Activated naive CD8-positive, alpha-beta T cell treated with anti-CD3 and anti-CD28 coated beads, Interleukin-2, amount 50 U/mL, for 24 hours (primary cell): ENCODE measurements at regions not wholly inside any gene's neighbourhood (a gene's known extent, or its start where the extent isn't known, plus 50 kb on each side); places are given as distances from the start of the nearest gene placed in this dataset.

ENCODE experiments used
- ATAC-seq: fragments of 150-1000 bp; cut with Tn5 transposase; one replicate; pipeline ENCODE4 v1.10.0; 2021
- DNase-seq: peaks from one replicate; pipeline ENCODE4 v3.0.0; 2021
- H3K27ac Mint-ChIP-seq: one replicate; pipeline ENCODE4 v1.8.0; 2021; ENCODE audit warnings: mild to moderate bottlenecking, mixed read lengths
- H3K27me3 Mint-ChIP-seq: one replicate; pipeline ENCODE4 v1.8.0; 2021; ENCODE audit warnings: mixed read lengths
- H3K36me3 Mint-ChIP-seq: one replicate; pipeline ENCODE4 v1.8.0; 2021; ENCODE audit warnings: low read depth, mixed read lengths
- H3K4me1 Mint-ChIP-seq: one replicate; pipeline ENCODE4 v1.8.0; 2021; ENCODE audit warnings: mixed read lengths
- H3K4me3 Mint-ChIP-seq: one replicate; pipeline ENCODE4 v1.8.0; 2021; ENCODE audit warnings: mild to moderate bottlenecking, moderate library complexity, mixed read lengths
- H3K9me3 Mint-ChIP-seq: one replicate; pipeline ENCODE4 v1.8.0; 2021; ENCODE audit warnings: mixed read lengths

DNA sequence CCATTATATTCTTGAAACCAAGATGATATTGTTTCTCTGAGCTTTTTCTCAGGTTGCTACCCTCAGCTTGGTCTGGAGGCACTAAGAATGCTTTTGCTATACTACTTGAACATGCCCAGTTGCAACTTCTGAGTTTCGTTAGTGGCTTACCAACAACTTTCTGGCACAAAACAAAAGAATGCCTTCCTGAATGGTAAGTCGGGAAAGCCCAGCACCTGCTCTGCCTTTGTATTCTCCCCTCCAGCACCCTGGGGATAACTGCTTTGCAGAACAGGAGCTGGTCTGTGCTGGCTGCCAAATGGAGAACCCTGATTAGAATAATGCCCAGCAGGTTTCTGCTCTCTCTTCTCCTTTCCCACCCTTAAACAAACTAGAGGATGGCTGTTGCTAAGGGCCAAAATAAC lies 149.3 kb downstream of the TGFB2 start:
- H3K27me3 Mint-ChIP-seq, result peaks cover 7% of the 10 kb centered on the region
- no peak overlapping the region for H3K27ac Mint-ChIP-seq
- ATAC-seq (no peak), DNase-seq (no peak)
- H3K9me3 Mint-ChIP-seq, result no peaks in the 10 kb centered on the region
- peaks cover 8% of the 10 kb centered on the region for H3K4me1 Mint-ChIP-seq
- no peaks in the 10 kb centered on the region for H3K36me3 Mint-ChIP-seq
- H3K4me3 Mint-ChIP-seq, result no peak overlapping the region

DNA sequence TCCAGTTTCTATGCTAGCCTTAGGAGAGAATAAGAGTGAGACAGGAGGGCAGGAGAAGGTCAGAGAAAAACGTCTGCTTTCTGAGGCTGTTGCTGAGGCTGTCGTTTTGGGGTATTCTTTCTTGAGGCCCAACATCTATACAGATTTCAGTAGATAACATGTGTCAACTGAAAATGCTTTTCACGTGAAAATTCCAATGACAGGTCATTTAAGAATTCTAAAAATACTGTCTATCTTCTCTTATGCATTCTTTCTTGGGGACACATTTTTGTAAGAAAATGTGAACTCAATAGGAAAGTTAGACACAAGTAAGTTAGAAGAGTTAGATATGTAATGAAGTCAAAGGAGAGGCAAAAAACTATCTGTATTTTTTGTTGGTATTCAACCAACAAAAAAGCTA lies 150.8 kb downstream of the TGFB2 start:
- DNase-seq, result no peak
- no peaks in the 10 kb centered on the region for H3K36me3 Mint-ChIP-seq
- H3K4me3 Mint-ChIP-seq, result no peak overlapping the region
- peaks cover 7% of the 10 kb centered on the region for H3K27me3 Mint-ChIP-seq
- no peak overlapping the region for H3K27ac Mint-ChIP-seq
- H3K4me1 Mint-ChIP-seq, result peaks cover 8% of the 10 kb centered on the region
- no peaks in the 10 kb centered on the region for H3K9me3 Mint-ChIP-seq
- no peak for ATAC-seq

DNA sequence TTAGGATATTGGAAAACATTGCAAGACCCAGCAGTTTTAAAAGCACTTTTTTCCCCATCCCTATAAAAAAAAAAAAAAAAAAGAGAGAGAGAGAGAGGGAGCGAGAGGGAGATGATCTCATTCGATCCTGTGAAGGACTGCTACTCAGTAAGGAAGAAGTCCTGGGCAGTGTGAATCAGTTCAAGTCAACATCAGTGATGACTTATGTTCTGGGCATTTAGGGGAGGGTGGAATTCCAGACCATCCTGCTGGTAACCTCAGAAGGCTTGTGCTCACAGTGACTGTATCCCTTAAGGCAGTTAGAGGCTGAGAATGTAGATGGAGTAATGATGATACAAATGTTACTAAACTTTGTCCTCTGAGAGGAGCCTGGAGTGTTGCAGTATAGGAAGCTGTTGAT lies 151.4 kb downstream of the TGFB2 start:
- ATAC-seq, result no peak
- peaks cover 7% of the 10 kb centered on the region for H3K27me3 Mint-ChIP-seq
- no peaks in the 10 kb centered on the region for H3K9me3 Mint-ChIP-seq
- peaks cover 8% of the 10 kb centered on the region for H3K4me1 Mint-ChIP-seq
- H3K4me3 Mint-ChIP-seq, result no peak overlapping the region
- no peak for DNase-seq
- H3K27ac Mint-ChIP-seq, result no peak overlapping the region
- H3K36me3 Mint-ChIP-seq, result no peaks in the 10 kb centered on the region

DNA sequence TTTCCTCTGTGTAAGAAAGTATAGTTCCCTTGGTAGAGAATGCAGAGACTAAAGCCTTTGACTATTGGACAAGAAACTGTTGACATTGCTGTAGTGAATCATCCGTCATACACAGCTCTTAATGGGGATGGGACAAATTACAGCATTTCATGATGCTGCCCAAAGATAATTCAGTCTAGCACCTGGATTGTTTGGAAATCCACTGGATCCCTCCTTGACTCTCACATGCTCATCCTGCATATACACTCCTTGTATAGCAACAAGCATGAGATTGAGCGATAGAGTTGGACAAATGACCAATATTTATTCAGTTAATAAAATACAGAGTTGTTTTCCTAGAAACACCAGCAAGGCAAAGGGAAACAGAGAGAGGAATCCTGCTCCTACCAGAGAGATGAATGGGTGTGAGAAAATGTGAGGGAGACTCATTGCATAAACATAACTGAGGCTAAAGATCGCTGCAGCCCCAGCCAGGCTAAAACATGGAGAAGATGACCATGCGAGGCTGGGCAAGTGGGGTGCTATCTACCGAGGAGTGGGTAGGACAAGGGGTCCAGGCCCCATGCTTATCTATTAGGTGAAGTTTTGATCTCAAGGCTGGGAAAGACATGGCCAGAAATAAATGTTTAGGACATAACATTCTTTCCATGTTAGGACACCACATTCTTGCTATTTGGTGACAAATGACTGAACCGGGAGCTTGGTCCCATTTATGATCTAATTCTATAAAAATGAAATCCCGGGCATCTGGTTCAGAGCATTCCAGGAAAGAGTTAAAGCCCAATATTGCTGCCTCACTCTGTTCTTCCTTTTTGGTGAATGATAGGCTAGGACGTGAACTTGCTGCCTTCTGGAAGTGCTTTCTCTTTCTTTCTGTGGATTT lies 153.2 kb downstream of the TGFB2 start:
- Mint-ChIP-seq H3K36me3 (no peaks in the 10 kb centered on the region), H3K27me3 (peaks cover 4% of the 10 kb centered on the region), H3K27ac (no peak overlapping the region), H3K4me1 (peaks cover 4% of the 10 kb centered on the region), H3K4me3 (no peak overlapping the region), H3K9me3 (no peaks in the 10 kb centered on the region)
- DNase-seq (no peak), ATAC-seq (no peak)

DNA sequence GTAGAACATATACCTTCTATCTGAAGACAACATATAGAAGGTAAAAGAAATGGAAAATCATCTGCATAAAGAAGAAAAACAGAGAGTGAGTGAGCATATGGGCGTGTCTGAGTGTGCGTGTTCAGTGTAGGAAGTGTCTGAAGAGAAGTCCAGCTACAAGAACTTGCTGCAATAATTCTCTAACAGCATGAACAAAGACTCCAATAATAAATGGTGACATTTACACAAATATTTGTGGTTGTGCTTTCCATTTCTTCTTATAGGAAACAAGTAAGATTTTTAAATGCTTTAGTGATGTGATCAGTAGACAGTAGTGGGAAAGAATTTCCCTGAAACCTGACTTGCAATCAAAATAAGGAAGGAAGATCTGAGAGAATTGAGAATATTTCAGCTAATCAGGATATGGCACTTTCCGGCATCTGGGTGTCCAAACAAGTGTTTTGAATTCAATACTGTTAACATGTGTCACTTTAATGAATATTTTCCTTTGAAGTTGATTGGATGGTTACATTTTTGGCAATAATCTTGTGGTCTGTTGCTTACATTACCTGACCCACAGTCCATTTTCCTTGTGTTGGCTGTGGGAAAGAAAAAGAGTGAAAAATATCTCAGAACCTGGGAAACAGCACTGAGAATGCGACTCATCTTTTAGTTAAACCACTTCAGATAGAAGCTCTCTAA lies 154.0 kb downstream of the TGFB2 start:
- Mint-ChIP-seq H3K27ac (no peak overlapping the region), H3K9me3 (no peaks in the 10 kb centered on the region), H3K4me1 (peaks cover 4% of the 10 kb centered on the region), H3K27me3 (peaks cover 7% of the 10 kb centered on the region), H3K4me3 (no peak overlapping the region), H3K36me3 (no peaks in the 10 kb centered on the region)
- DNase-seq, result no peak
- ATAC-seq, result no peak

DNA sequence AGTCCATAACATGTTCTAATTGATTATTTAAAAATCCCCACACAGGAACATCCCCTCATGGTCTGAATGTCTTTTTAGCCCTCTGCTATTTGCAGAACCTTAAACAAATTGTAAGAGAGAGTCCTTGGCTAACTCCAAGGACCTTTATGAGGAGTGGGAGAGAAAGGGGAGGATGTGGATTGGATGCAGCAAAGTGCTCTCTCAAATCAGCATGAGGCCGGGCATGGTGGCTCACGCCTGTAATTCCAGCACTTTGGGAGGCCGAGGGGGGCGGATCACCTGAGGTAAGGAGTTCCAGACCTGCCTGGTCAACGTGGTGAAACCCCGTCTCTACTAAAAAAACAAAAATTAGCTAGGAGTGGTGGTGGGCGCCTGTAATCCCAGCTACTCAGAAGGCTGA lies 154.8 kb downstream of the TGFB2 start:
- H3K27me3 Mint-ChIP-seq, result peaks cover 7% of the 10 kb centered on the region
- H3K36me3 Mint-ChIP-seq, result no peaks in the 10 kb centered on the region
- no peak overlapping the region for H3K4me3 Mint-ChIP-seq
- no peaks in the 10 kb centered on the region for H3K9me3 Mint-ChIP-seq
- ATAC-seq, result no peak
- no peak overlapping the region for H3K27ac Mint-ChIP-seq
- peaks cover 4% of the 10 kb centered on the region for H3K4me1 Mint-ChIP-seq
- DNase-seq, result no peak

DNA sequence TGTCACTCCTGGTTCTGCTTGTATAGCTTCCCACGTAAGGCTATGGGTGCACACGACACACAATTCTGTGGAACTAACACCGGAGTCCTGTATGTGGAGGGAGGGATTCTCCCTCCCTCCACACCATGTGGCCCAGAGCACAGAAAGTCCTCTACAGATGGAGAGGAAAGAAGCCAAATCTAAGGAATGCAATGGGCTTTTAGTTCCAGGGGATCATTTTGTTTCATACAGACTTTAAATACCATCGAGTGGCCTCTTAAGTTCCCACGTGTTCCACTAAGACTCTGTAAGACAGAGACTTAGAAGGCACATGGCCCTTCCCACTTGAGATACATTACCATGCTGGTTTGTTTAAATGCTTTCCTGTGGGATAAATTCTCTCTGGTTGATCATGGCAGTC lies 156.0 kb downstream of the TGFB2 start:
- Mint-ChIP-seq H3K27ac (no peak overlapping the region), H3K9me3 (peaks cover under 1% of the 10 kb centered on the region), H3K4me1 (peaks cover 4% of the 10 kb centered on the region), H3K4me3 (no peak overlapping the region), H3K36me3 (no peaks in the 10 kb centered on the region), H3K27me3 (peaks cover 5% of the 10 kb centered on the region)
- DNase-seq (no peak), ATAC-seq (no peak)

DNA sequence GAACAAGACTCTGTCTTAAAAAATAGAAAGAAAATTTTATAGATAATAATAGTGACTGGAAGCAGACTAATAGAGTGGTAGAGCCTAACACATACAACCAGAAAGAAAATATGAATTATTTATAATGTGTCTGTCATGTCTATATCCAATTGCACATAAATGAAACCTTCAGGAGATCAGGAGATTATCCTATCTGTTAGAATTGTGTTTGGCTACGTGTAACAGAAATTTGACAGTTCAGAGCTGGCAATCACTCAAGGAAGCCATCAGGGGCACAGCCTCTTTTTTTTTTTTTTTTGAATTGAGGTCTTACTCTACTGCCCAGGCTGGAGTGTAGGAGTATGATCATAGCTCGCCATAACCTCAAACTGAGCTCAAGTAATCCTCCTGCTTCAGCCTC lies 157.2 kb downstream of the TGFB2 start:
- Mint-ChIP-seq H3K9me3 (peaks cover 12% of the 10 kb centered on the region), H3K4me3 (no peak overlapping the region), H3K36me3 (no peaks in the 10 kb centered on the region)

DNA sequence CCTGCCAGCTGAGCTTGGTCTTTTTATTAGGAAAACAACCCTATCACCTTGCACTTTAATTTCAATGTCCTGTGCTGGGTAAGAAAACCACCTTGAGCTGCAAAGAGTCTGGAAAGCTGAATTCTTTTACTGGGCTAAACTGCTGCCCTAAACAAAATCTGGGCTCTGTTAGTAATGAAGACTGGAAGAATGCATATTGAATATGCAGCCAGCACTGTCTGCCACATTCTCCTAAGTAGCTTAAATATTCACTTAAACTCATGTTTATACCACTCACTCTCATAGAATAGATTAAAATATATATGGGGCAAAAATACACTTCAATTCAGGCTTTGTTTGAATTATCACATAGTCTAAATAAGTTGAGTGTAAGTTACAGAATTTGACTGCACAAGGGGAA lies 158.0 kb downstream of the TGFB2 start:
- DNase-seq, result no peak
- Mint-ChIP-seq H3K36me3 (no peaks in the 10 kb centered on the region), H3K9me3 (peaks cover 15% of the 10 kb centered on the region), H3K4me3 (no peak overlapping the region), H3K27me3 (peaks cover 5% of the 10 kb centered on the region), H3K4me1 (peaks cover 4% of the 10 kb centered on the region), H3K27ac (no peak overlapping the region)
- no peak for ATAC-seq

More for the DNA sequence above, 157.2 kb downstream of the TGFB2 start:
- H3K27ac Mint-ChIP-seq, result no peak overlapping the region
- no peak for ATAC-seq
- H3K27me3 Mint-ChIP-seq, result peaks cover 5% of the 10 kb centered on the region
- DNase-seq, result no peak
- peaks cover 4% of the 10 kb centered on the region for H3K4me1 Mint-ChIP-seq

DNA sequence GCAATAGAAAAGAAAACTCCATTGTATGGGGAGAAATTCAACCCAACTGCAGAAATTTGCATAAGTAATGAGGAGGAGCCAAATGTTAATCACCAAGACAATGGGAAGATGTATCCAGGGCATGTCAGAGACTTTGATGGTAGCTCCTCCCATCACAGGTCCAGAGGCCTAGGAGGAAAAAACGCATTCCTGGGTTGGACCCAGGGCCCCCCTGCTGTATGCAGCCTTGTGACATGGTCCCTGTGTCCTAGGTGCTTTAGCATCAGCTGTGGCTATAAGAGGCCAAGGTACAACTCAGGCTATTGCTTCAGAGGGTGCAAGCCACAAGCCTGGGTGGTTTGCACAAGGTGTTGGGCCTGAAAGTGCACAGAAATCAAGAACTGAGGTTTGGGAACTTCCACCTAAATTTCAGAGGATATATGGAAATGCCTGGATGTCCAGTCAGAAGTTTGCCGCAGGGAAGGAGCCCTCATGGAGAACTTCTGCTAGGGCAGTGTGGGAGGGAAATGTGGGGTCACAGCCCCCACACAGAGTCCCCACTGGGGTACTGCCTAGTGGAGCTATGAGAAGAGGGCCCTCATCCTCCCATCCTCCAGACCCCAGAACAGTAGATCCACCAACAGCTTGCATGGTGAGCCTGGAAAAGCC lies 162.3 kb downstream of the TGFB2 start:
- no peak overlapping the region for H3K27ac Mint-ChIP-seq
- no peaks in the 10 kb centered on the region for H3K4me1 Mint-ChIP-seq
- ATAC-seq (no peak), DNase-seq (no peak)
- H3K27me3 Mint-ChIP-seq, result peaks cover 5% of the 10 kb centered on the region
- H3K36me3 Mint-ChIP-seq, result no peaks in the 10 kb centered on the region
- H3K9me3 Mint-ChIP-seq, result peaks cover 19% of the 10 kb centered on the region
- no peak overlapping the region for H3K4me3 Mint-ChIP-seq

DNA sequence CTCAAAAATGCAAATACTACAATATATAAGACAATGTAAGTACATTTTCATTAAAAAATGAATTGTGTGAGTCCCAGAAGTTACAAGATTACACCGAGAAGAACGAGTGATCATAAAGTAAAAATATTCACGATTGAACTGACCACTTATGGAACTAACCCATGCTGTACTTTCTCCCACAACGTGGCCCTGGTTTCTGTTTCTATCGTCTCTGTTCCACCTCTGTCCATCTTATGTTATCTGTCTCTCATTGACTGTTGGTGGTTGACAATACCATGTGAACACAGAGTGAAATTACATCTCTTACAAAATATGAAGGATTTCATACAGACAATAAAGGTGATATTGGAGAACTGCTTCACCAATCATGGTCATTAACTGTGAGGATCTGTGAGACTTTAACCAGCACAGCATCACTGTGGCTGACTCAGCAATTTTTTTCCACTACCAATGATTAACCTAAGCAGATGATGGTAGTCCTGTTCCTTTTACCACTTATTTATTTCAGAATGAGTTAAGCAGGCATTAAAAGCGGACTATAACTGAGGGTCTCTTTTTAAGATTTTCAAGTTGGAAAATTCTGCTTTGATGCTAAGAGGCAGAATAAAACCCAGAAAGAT lies 165.1 kb downstream of the TGFB2 start:
- no peak overlapping the region for H3K27ac Mint-ChIP-seq
- H3K4me1 Mint-ChIP-seq, result no peaks in the 10 kb centered on the region
- H3K4me3 Mint-ChIP-seq, result no peak overlapping the region
- no peak for DNase-seq
- no peak for ATAC-seq
- H3K9me3 Mint-ChIP-seq, result peaks cover 19% of the 10 kb centered on the region
- no peaks in the 10 kb centered on the region for H3K36me3 Mint-ChIP-seq
- peaks cover 2% of the 10 kb centered on the region for H3K27me3 Mint-ChIP-seq

DNA sequence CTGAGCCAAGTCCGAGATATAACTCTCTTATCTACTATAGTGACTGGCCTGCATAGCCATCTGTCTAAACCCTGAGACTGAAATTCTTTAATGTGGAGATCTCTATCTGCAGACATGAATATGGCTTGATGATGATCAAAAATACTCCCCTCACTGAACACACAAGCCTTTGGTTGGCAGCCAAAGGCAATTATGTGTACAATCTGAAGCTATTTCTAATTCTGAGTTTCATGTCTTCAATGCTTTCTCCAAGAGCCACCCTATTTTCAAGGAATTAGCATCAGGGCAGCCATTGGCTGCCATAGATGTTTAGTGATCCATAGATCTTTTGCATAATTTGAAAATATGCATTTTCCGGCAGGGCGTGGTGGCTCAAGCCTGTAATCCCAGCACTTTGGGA lies 168.2 kb downstream of the TGFB2 start:
- Mint-ChIP-seq H3K9me3 (peaks cover 3% of the 10 kb centered on the region), H3K36me3 (no peaks in the 10 kb centered on the region), H3K4me1 (no peaks in the 10 kb centered on the region), H3K4me3 (no peak overlapping the region), H3K27me3 (peaks cover 7% of the 10 kb centered on the region), H3K27ac (no peak overlapping the region)
- ATAC-seq, result no peak
- no peak for DNase-seq

DNA sequence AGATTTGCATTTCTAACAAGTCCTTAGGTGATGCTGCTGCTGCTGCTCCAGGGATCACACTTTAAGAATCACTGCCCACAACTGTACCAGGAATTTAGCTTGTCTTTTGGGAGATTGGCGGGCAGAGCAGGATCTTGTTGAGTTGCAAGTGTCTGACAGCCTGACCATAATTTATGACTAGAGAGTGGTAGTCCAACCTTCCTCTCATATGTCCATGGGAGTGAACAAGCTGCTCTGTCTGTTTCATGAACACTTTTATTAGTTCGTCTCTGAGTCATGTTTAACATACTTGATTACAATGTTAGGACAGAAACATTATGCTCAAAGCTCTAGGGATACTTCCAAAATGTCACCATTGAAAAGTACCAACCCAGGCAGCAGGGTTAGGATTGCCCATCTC lies 169.6 kb downstream of the TGFB2 start:
- Mint-ChIP-seq H3K9me3 (peaks cover 3% of the 10 kb centered on the region), H3K4me3 (no peak overlapping the region), H3K27ac (no peak overlapping the region), H3K36me3 (no peaks in the 10 kb centered on the region), H3K27me3 (peaks cover 11% of the 10 kb centered on the region), H3K4me1 (no peaks in the 10 kb centered on the region)
- no peak for DNase-seq
- ATAC-seq, result no peak

DNA sequence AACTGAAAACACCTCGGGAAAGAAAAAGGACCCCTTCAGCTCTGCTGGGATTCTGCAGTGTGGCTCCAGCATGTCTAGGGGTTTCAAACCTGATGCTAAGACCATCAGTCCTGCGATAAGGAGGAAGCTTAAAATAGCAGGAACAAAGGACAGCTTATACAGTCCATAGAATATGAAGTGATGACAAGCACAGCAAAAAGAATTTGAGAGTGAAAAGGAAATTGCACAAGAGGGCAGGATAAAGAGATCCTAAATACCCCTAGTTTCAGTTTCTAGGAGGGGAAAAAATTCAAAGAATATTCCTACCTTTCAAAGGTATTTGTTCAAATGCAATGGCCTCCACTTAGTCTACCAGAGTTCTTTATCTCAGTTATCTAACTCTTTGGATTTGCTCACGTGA lies 171.4 kb downstream of the TGFB2 start:
- no peak overlapping the region for H3K4me3 Mint-ChIP-seq
- H3K9me3 Mint-ChIP-seq, result peaks cover 1% of the 10 kb centered on the region
- H3K27me3 Mint-ChIP-seq, result peaks cover 14% of the 10 kb centered on the region
- ATAC-seq (no peak), DNase-seq (no peak)
- H3K36me3 Mint-ChIP-seq, result no peaks in the 10 kb centered on the region
- no peak overlapping the region for H3K27ac Mint-ChIP-seq
- no peaks in the 10 kb centered on the region for H3K4me1 Mint-ChIP-seq
